SK-N-SH treated with all-trans-retinoic acid at 6 μM for 48 hours (cell line): ENCODE measurements at regions not wholly inside any gene's neighbourhood (a gene's known extent, or its start where the extent isn't known, plus 50 kb on each side); places are given as distances from the start of the nearest gene placed in this dataset.

Source experiments
- PATZ1 ChIP-seq: fragments of 250-450 bp; sonication (Bioruptor Pico); IDR thresholded peaks from 2 replicates; pipeline ENCODE4 v1.8.0; 2020; ENCODE audit warnings: mild to moderate bottlenecking, moderate library complexity, borderline replicate concordance
- RARB ChIP-seq: fragments of 250-450 bp; sonication (Bioruptor Pico); IDR thresholded peaks from 2 replicates; pipeline ENCODE4 v1.8.0; 2021; ENCODE audit warnings: mild to moderate bottlenecking, moderate library complexity
- TCF4 ChIP-seq: fragments of 250-450 bp; sonication (Bioruptor Pico); IDR thresholded peaks from 2 replicates; pipeline ENCODE4 v1.8.0; 2021; ENCODE audit warnings: mild to moderate bottlenecking, moderate library complexity, borderline replicate concordance
- TOX ChIP-seq: fragments of 250-450 bp; sonication (Bioruptor Pico); IDR thresholded peaks from 2 replicates; pipeline ENCODE4 v1.8.0; 2021; ENCODE audit warnings: mild to moderate bottlenecking, moderate library complexity, borderline replicate concordance
- TSHZ2 ChIP-seq: fragments of 250-450 bp; sonication (Bioruptor Pico); IDR thresholded peaks from 2 replicates; pipeline ENCODE4 v1.5.0; 2020; ENCODE audit warnings: mild to moderate bottlenecking, moderate library complexity
- ZNF8 ChIP-seq: fragments of 450-650 bp; formaldehyde crosslinking; IDR thresholded peaks from 2 replicates; pipeline ENCODE4 v1.5.0; 2020; ENCODE audit warnings: mild to moderate bottlenecking, moderate library complexity

DNA sequence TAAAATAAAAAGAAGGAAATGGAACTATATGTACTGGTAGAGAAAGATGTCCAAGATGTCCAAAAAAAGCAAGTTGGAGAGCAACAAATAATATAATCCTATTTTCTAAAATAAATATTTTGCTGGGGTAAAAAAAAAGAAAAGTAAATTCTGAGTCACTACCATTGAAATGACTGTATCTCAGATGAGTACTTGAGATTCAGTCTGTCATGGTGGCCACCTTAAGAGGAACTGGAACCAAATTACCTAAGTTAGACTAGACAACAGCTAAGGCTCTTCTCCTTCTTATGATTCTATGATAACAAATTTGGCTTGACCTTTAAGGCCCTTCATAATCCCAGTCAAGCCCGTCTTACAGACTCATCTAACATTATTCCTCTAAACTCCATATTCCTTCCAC is 270.6 kb upstream of the HES1 start:
- no peak for TF ChIP-seq TCF4
- no peak for TF ChIP-seq ZNF8 (CRISPR knock-in tag)
- TF ChIP-seq RARB: no peak
- no peak for TF ChIP-seq TOX (CRISPR knock-in tag)
- TF ChIP-seq TSHZ2 (CRISPR knock-in tag): no peak
- TF ChIP-seq PATZ1: no peak
